BLaER1 (cell line): ENCODE measurements at regions not wholly inside any gene's neighbourhood (a gene's known extent, or its start where the extent isn't known, plus 50 kb on each side); places are given as distances from the start of the nearest gene placed in this dataset.
"Not testable (repeated sequence)": the region's sequence is repeated elsewhere in the genome, so short reads cannot be mapped to it uniquely, and the experiment has no call there.

Experiments
- H3K27ac ChIP-seq: shearing (Covaris generic); formaldehyde crosslinking; 2 replicates; pipeline ENCODE4 v1.8.1; 2022
- H3K27me3 ChIP-seq: shearing (Covaris generic); formaldehyde crosslinking; 2 replicates; pipeline ENCODE4 v1.8.1; 2022
- H3K36me3 ChIP-seq: shearing (Covaris generic); formaldehyde crosslinking; 2 replicates; pipeline ENCODE4 v1.8.1; 2022
- H3K4me1 ChIP-seq: shearing (Covaris generic); formaldehyde crosslinking; 2 replicates; pipeline ENCODE4 v1.8.1; 2022
- H3K4me2 ChIP-seq: shearing (Covaris generic); formaldehyde crosslinking; 2 replicates; pipeline ENCODE4 v1.8.1; 2022
- H3K4me3 ChIP-seq: shearing (Covaris generic); formaldehyde crosslinking; 2 replicates; pipeline ENCODE4 v1.8.1; 2022
- H3K9ac ChIP-seq: shearing (Covaris generic); formaldehyde crosslinking; 2 replicates; pipeline ENCODE4 v1.8.1; 2022
- H3K9me3 ChIP-seq: shearing (Covaris generic); formaldehyde crosslinking; 2 replicates; pipeline ENCODE4 v1.8.1; 2022
- H4K20me1 ChIP-seq: shearing (Covaris generic); formaldehyde crosslinking; 2 replicates; pipeline ENCODE4 v1.8.1; 2022
- Cebpa-rat ChIP-seq: shearing (Covaris generic); IDR thresholded peaks from 2 replicates; pipeline ENCODE4 v1.8.1; 2022

- H3K9ac ChIP-seq = peak overlapping the region; percentile 71
- H3K36me3 ChIP-seq = no peaks in the 10 kb centered on the region
- peak overlapping the region; percentile 89 for H3K27ac ChIP-seq
- no peaks in the 10 kb centered on the region for H3K27me3 ChIP-seq
- peak; percentile 72 for TF ChIP-seq Cebpa-rat
- H3K4me2 ChIP-seq = peak overlapping the region; percentile 74
- no peaks in the 10 kb centered on the region for H3K9me3 ChIP-seq
- H3K4me3 ChIP-seq = peak overlapping the region; percentile 32; the same call in 1 of the 2 replicates
- H4K20me1 ChIP-seq = no peaks in the 10 kb centered on the region
- H3K4me1 ChIP-seq = peaks cover 100% of the 10 kb centered on the region
Measured at GRCh38 chr5:124906339-124907097, 160.1 kb upstream of the ZNF608 start.

GRCh38 chr5:124907098-124907644, 160.7 kb upstream of the ZNF608 start:
- Histone ChIP-seq H3K9me3 (no peaks in the 10 kb centered on the region), H3K27ac (peak overlapping the region; percentile 89), H3K4me2 (peak overlapping the region; percentile 74), H4K20me1 (no peaks in the 10 kb centered on the region), H3K36me3 (no peaks in the 10 kb centered on the region), H3K4me1 (peaks cover 100% of the 10 kb centered on the region), H3K27me3 (no peaks in the 10 kb centered on the region), H3K9ac (peak overlapping the region; percentile 71), H3K4me3 (peak overlapping the region; percentile 32; the same call in 1 of the 2 replicates)
- no peak for TF ChIP-seq Cebpa-rat

GRCh38 chr5:124908581-124909451, 162.4 kb upstream of the ZNF608 start:
- no peaks in the 10 kb centered on the region for H3K36me3 ChIP-seq
- H3K4me2 ChIP-seq = peak overlapping the region; percentile 74
- H3K4me1 ChIP-seq = peaks cover 100% of the 10 kb centered on the region

GRCh38 chr5:124909734-124910133, 163.3 kb upstream of the ZNF608 start:
- Histone ChIP-seq H3K27ac (peak overlapping the region; percentile 89), H3K4me3 (no peak overlapping the region), H3K4me2 (peak overlapping the region; percentile 74), H3K36me3 (no peaks in the 10 kb centered on the region), H3K4me1 (peaks cover 100% of the 10 kb centered on the region), H3K9ac (peak overlapping the region; percentile 16; the same call in 1 of the 2 replicates), H3K27me3 (no peaks in the 10 kb centered on the region), H3K9me3 (peaks cover 7% of the 10 kb centered on the region; the same call in 1 of the 2 replicates), H4K20me1 (no peaks in the 10 kb centered on the region)
- TF ChIP-seq Cebpa-rat = no peak

More at GRCh38 chr5:124908581-124909451, 162.4 kb upstream of the ZNF608 start:
- Histone ChIP-seq H3K27ac (peak overlapping the region; percentile 89), H3K4me3 (0 out of 2 replicates have a peak overlapping the region, but pooled peaks have one; percentile 1), H3K9me3 (no peaks in the 10 kb centered on the region), H4K20me1 (no peaks in the 10 kb centered on the region), H3K9ac (peak overlapping the region; percentile 16; the same call in 1 of the 2 replicates), H3K27me3 (no peaks in the 10 kb centered on the region)
- TF ChIP-seq Cebpa-rat = no peak

GRCh38 chr5:124910354-124911016, 164.0 kb upstream of the ZNF608 start:
- no peak overlapping the region for H3K9ac ChIP-seq
- no peaks in the 10 kb centered on the region for H3K36me3 ChIP-seq
- H3K4me2 ChIP-seq = peak overlapping the region; percentile 74
- no peak for TF ChIP-seq Cebpa-rat
- no peaks in the 10 kb centered on the region for H3K27me3 ChIP-seq
- peak overlapping the region; percentile 89 for H3K27ac ChIP-seq
- H4K20me1 ChIP-seq = no peaks in the 10 kb centered on the region
- peaks cover 97% of the 10 kb centered on the region for H3K4me1 ChIP-seq
- no peak overlapping the region for H3K4me3 ChIP-seq
- H3K9me3 ChIP-seq = peaks cover 15% of the 10 kb centered on the region

GRCh38 chr5:124912638-124913328, 166.3 kb upstream of the ZNF608 start:
- Histone ChIP-seq H3K4me2 (peak overlapping the region; percentile 74), H3K9me3 (peaks cover 36% of the 10 kb centered on the region), H3K27ac (peak overlapping the region; percentile 89), H3K4me1 (peaks cover 96% of the 10 kb centered on the region), H3K4me3 (peak overlapping the region; percentile 40), H3K36me3 (no peaks in the 10 kb centered on the region; the same call in 1 of the 2 replicates), H4K20me1 (no peaks in the 10 kb centered on the region), H3K27me3 (no peaks in the 10 kb centered on the region), H3K9ac (peak overlapping the region; percentile 65)
- no peak for TF ChIP-seq Cebpa-rat

- Histone ChIP-seq H3K27me3 (no peaks in the 10 kb centered on the region), H3K9ac (peak overlapping the region; percentile 65; the same call in 1 of the 2 replicates), H3K36me3 (no peaks in the 10 kb centered on the region; the same call in 1 of the 2 replicates), H3K4me1 (peaks cover 95% of the 10 kb centered on the region), H3K9me3 (peaks cover 41% of the 10 kb centered on the region), H3K4me2 (peak overlapping the region; percentile 74), H3K27ac (peak overlapping the region; percentile 89), H3K4me3 (peak overlapping the region; percentile 40), H4K20me1 (no peaks in the 10 kb centered on the region)
- no peak for TF ChIP-seq Cebpa-rat
Measured at GRCh38 chr5:124913329-124913653, 166.9 kb upstream of the ZNF608 start.

GRCh38 chr5:124916313-124916712, 169.9 kb upstream of the ZNF608 start:
- peaks cover 93% of the 10 kb centered on the region for H3K4me1 ChIP-seq
- not testable (repeated sequence) for H4K20me1 ChIP-seq, H3K36me3 ChIP-seq, H3K27me3 ChIP-seq, H3K9ac ChIP-seq
- H3K4me3 ChIP-seq = 0 out of 2 replicates have a peak overlapping the region, but pooled peaks have one; percentile 8
- H3K4me2 ChIP-seq = peak overlapping the region; percentile 48
- H3K9me3 ChIP-seq = peaks cover 41% of the 10 kb centered on the region
- H3K27ac ChIP-seq = peak overlapping the region; percentile 71

GRCh38 chr5:124918618-124919017, 172.2 kb upstream of the ZNF608 start:
- Histone ChIP-seq H3K4me2 (peak overlapping the region; percentile 79), H3K9me3 (peaks cover 41% of the 10 kb centered on the region), H3K27ac (peak overlapping the region; percentile 71), H4K20me1 (no peaks in the 10 kb centered on the region), H3K9ac (no peak overlapping the region), H3K4me1 (peaks cover 93% of the 10 kb centered on the region), H3K4me3 (no peak overlapping the region), H3K36me3 (no peaks in the 10 kb centered on the region; the same call in 1 of the 2 replicates), H3K27me3 (no peaks in the 10 kb centered on the region)
- TF ChIP-seq Cebpa-rat = no peak
